Activated CD8-positive, alpha-beta T cell treated with anti-CD3 and anti-CD28 coated beads, Interleukin-2, amount 10 ng/mL, durations not matched to agents 7 days and 5 days (primary cell): ENCODE measurements at regions not wholly inside any gene's neighbourhood (a gene's known extent, or its start where the extent isn't known, plus 50 kb on each side); places are given as distances from the start of the nearest gene placed in this dataset.

ENCODE experiments used
- ATAC-seq: fragments of 150-1000 bp; cut with Tn5 transposase; one replicate; pipeline ENCODE4 v1.10.0; 2021; ENCODE audit warnings: moderate library complexity
- CTCF ChIA-PET: fragments of 350-600 bp; sonication (Branson Sonifier 250); formaldehyde crosslinking; loops from one replicate; lab custom pipeline; 2021; ENCODE audit warnings: antibody characterized with exemption; lab: Charles Lee
- POLR2A ChIA-PET: fragments of 350-600 bp; sonication (Branson Sonifier 250); formaldehyde crosslinking; loops from one replicate; lab custom pipeline; 2021; ENCODE audit warnings: antibody characterized with exemption; lab: Charles Lee
- DNase-seq: peaks from one replicate; pipeline ENCODE4 v3.0.0-alpha.2; 2020
- H3K27ac Mint-ChIP-seq: one replicate; pipeline ENCODE4 v1.8.0; 2021; ENCODE audit warnings: mild to moderate bottlenecking, mixed read lengths
- H3K27me3 Mint-ChIP-seq: one replicate; pipeline ENCODE4 v1.8.0; 2021; ENCODE audit warnings: low read depth, mixed read lengths
- H3K36me3 Mint-ChIP-seq: one replicate; pipeline ENCODE4 v1.8.0; 2021; ENCODE audit warnings: low read depth, mixed read lengths
- H3K4me1 Mint-ChIP-seq: one replicate; pipeline ENCODE4 v1.8.0; 2021; ENCODE audit warnings: low read depth, mixed read lengths
- H3K4me3 Mint-ChIP-seq: one replicate; pipeline ENCODE4 v1.8.0; 2021; ENCODE audit warnings: mild to moderate bottlenecking, mixed read lengths
- H3K9me3 Mint-ChIP-seq: one replicate; pipeline ENCODE4 v1.8.0; 2022; ENCODE audit warnings: mixed read lengths; ENCODE audit not compliant: insufficient read depth

- no peak overlapping the region for H3K4me3 Mint-ChIP-seq
- no peaks in the 10 kb centered on the region for H3K36me3 Mint-ChIP-seq
- CTCF ChIA-PET, result no interaction called here
- no peak for DNase-seq
- POLR2A ChIA-PET, result no interaction called here
- peaks cover 7% of the 10 kb centered on the region for H3K9me3 Mint-ChIP-seq
- H3K4me1 Mint-ChIP-seq, result no peaks in the 10 kb centered on the region
- H3K27me3 Mint-ChIP-seq, result no peaks in the 10 kb centered on the region
- no peak overlapping the region for H3K27ac Mint-ChIP-seq
- ATAC-seq, result no peak
Measured at GRCh38 chr6:95071464-95071863, 505.9 kb upstream of the MANEA start.

- ChIA-PET POLR2A (no interaction called here), CTCF (no interaction called here)
- H3K27me3 Mint-ChIP-seq, result no peaks in the 10 kb centered on the region
Measured at GRCh38 chr6:95078457-95078856, 498.9 kb upstream of the MANEA start.

GRCh38 chr6:95081231-95081630, 496.1 kb upstream of the MANEA start:
- Mint-ChIP-seq H3K27me3 (no peaks in the 10 kb centered on the region), H3K27ac (no peak overlapping the region), H3K36me3 (no peaks in the 10 kb centered on the region), H3K4me3 (no peak overlapping the region), H3K9me3 (no peaks in the 10 kb centered on the region), H3K4me1 (no peaks in the 10 kb centered on the region)
- CTCF ChIA-PET, result no interaction called here
- no peak for ATAC-seq
- DNase-seq, result no peak
- POLR2A ChIA-PET, result no interaction called here

More at GRCh38 chr6:95078457-95078856, 498.9 kb upstream of the MANEA start:
- ATAC-seq (no peak), DNase-seq (no peak)
- H3K4me3 Mint-ChIP-seq, result no peak overlapping the region
- no peaks in the 10 kb centered on the region for H3K36me3 Mint-ChIP-seq
- no peaks in the 10 kb centered on the region for H3K4me1 Mint-ChIP-seq
- no peaks in the 10 kb centered on the region for H3K9me3 Mint-ChIP-seq
- H3K27ac Mint-ChIP-seq, result no peak overlapping the region

GRCh38 chr6:95081949-95082348, 495.4 kb upstream of the MANEA start:
- no peaks in the 10 kb centered on the region for H3K4me1 Mint-ChIP-seq
- DNase-seq (no peak), ATAC-seq (no peak)
- no peak overlapping the region for H3K4me3 Mint-ChIP-seq
- POLR2A ChIA-PET, result no interaction called here
- no peak overlapping the region for H3K27ac Mint-ChIP-seq
- H3K27me3 Mint-ChIP-seq, result no peaks in the 10 kb centered on the region
- H3K9me3 Mint-ChIP-seq, result no peaks in the 10 kb centered on the region
- CTCF ChIA-PET, result no interaction called here
- no peaks in the 10 kb centered on the region for H3K36me3 Mint-ChIP-seq

GRCh38 chr6:95083506-95083905, 493.8 kb upstream of the MANEA start:
- Mint-ChIP-seq H3K27ac (no peak overlapping the region), H3K36me3 (no peaks in the 10 kb centered on the region), H3K4me3 (no peak overlapping the region), H3K4me1 (no peaks in the 10 kb centered on the region), H3K9me3 (no peaks in the 10 kb centered on the region), H3K27me3 (no peaks in the 10 kb centered on the region)
- no peak for ATAC-seq
- ChIA-PET POLR2A (no interaction called here), CTCF (no interaction called here)
- DNase-seq, result no peak

GRCh38 chr6:95084867-95085266, 492.5 kb upstream of the MANEA start:
- POLR2A ChIA-PET, result no interaction called here

GRCh38 chr6:95087394-95088097, 489.8 kb upstream of the MANEA start:
- H3K9me3 Mint-ChIP-seq, result no peaks in the 10 kb centered on the region
- H3K27me3 Mint-ChIP-seq, result no peaks in the 10 kb centered on the region
- H3K27ac Mint-ChIP-seq, result no peak overlapping the region
- ChIA-PET POLR2A (no interaction called here), CTCF (no interaction called here)
- H3K4me3 Mint-ChIP-seq, result no peak overlapping the region
- H3K4me1 Mint-ChIP-seq, result no peaks in the 10 kb centered on the region
- ATAC-seq (no peak), DNase-seq (no peak)
- H3K36me3 Mint-ChIP-seq, result no peaks in the 10 kb centered on the region

More at GRCh38 chr6:95084867-95085266, 492.5 kb upstream of the MANEA start:
- DNase-seq (no peak), ATAC-seq (no peak)
- CTCF ChIA-PET, result no interaction called here
- Mint-ChIP-seq H3K27me3 (no peaks in the 10 kb centered on the region), H3K4me3 (no peak overlapping the region), H3K36me3 (no peaks in the 10 kb centered on the region), H3K9me3 (no peaks in the 10 kb centered on the region), H3K4me1 (no peaks in the 10 kb centered on the region), H3K27ac (no peak overlapping the region)

- DNase-seq (no peak), ATAC-seq (peak; percentile 55)
- Mint-ChIP-seq H3K9me3 (no peaks in the 10 kb centered on the region), H3K27me3 (no peaks in the 10 kb centered on the region), H3K36me3 (no peaks in the 10 kb centered on the region), H3K27ac (no peak overlapping the region), H3K4me1 (no peaks in the 10 kb centered on the region), H3K4me3 (no peak overlapping the region)
- ChIA-PET POLR2A (no interaction called here), CTCF (interaction anchor here (0.7 to 1.3 kb wide), 3 partner anchors 9 to 1669 kb away, joined by 3 read pairs; no protein-coding TSS in a partner anchor)
Measured at GRCh38 chr6:95091823-95092436, 485.4 kb upstream of the MANEA start.

GRCh38 chr6:95093154-95093553, 484.2 kb upstream of the MANEA start:
- ATAC-seq (no peak), DNase-seq (no peak)
- no peaks in the 10 kb centered on the region for H3K27me3 Mint-ChIP-seq
- H3K36me3 Mint-ChIP-seq, result no peaks in the 10 kb centered on the region
- ChIA-PET CTCF (no interaction called here), POLR2A (no interaction called here)
- H3K27ac Mint-ChIP-seq, result no peak overlapping the region
- no peak overlapping the region for H3K4me3 Mint-ChIP-seq
- H3K9me3 Mint-ChIP-seq, result no peaks in the 10 kb centered on the region
- H3K4me1 Mint-ChIP-seq, result no peaks in the 10 kb centered on the region

- H3K36me3 Mint-ChIP-seq, result no peaks in the 10 kb centered on the region
- H3K27me3 Mint-ChIP-seq, result no peaks in the 10 kb centered on the region
- no peak overlapping the region for H3K4me3 Mint-ChIP-seq
- no peaks in the 10 kb centered on the region for H3K4me1 Mint-ChIP-seq
- CTCF ChIA-PET, result no interaction called here
- no peak for DNase-seq
- no peaks in the 10 kb centered on the region for H3K9me3 Mint-ChIP-seq
- H3K27ac Mint-ChIP-seq, result no peak overlapping the region
- POLR2A ChIA-PET, result no interaction called here
- ATAC-seq, result no peak
Measured at GRCh38 chr6:95094751-95095663, 482.3 kb upstream of the MANEA start.

- Mint-ChIP-seq H3K4me1 (no peaks in the 10 kb centered on the region), H3K4me3 (no peak overlapping the region), H3K27ac (no peak overlapping the region), H3K9me3 (no peaks in the 10 kb centered on the region), H3K27me3 (no peaks in the 10 kb centered on the region), H3K36me3 (no peaks in the 10 kb centered on the region)
- DNase-seq (no peak), ATAC-seq (no peak)
- ChIA-PET CTCF (no interaction called here), POLR2A (no interaction called here)
Measured at GRCh38 chr6:95095855-95096254, 481.5 kb upstream of the MANEA start.

GRCh38 chr6:95099410-95099809, 477.9 kb upstream of the MANEA start:
- H3K27me3 Mint-ChIP-seq, result no peaks in the 10 kb centered on the region
- no peak overlapping the region for H3K27ac Mint-ChIP-seq
- H3K4me3 Mint-ChIP-seq, result no peak overlapping the region
- no peaks in the 10 kb centered on the region for H3K9me3 Mint-ChIP-seq
- ATAC-seq (no peak), DNase-seq (no peak)
- CTCF ChIA-PET, result no interaction called here
- H3K4me1 Mint-ChIP-seq, result no peaks in the 10 kb centered on the region
- POLR2A ChIA-PET, result no interaction called here
- no peaks in the 10 kb centered on the region for H3K36me3 Mint-ChIP-seq
